Femur (tissue), 1 donor: ENCODE measurements at regions not wholly inside any gene's neighbourhood (a gene's known extent, or its start where the extent isn't known, plus 50 kb on each side); places are given as distances from the start of the nearest gene placed in this dataset.
A peak's percentile ranks its signal among the peaks of the same experiment; 100 is the strongest.
"Not testable (repeated sequence)": the region's sequence is repeated elsewhere in the genome, so short reads cannot be mapped to it uniquely, and the experiment has no call there.

ENCODE experiments used
- DNase-seq: peaks from one replicate; pipeline ENCODE4 v3.0.0-alpha.2; 2017

- no peak for DNase-seq
Observed at GRCh38 chr14:85333841-85334240, 196.1 kb upstream of the FLRT2 start.

- no peak for DNase-seq
Observed at GRCh38 chr14:85334316-85334715, 195.6 kb upstream of the FLRT2 start.

GRCh38 chr14:85336257-85336656 is 193.7 kb upstream of the FLRT2 start:
- DNase-seq = no peak

- DNase-seq = no peak
Observed at GRCh38 chr14:85336817-85337216, 193.1 kb upstream of the FLRT2 start.

GRCh38 chr14:85338895-85339294 is 191.0 kb upstream of the FLRT2 start:
- no peak for DNase-seq

- no peak for DNase-seq
Observed at GRCh38 chr14:85342858-85343607, 186.9 kb upstream of the FLRT2 start.

GRCh38 chr14:85344171-85344570 is 185.8 kb upstream of the FLRT2 start:
- DNase-seq = no peak

GRCh38 chr14:85344847-85345570 is 184.9 kb upstream of the FLRT2 start:
- no peak for DNase-seq

GRCh38 chr14:85350667-85351066 is 179.3 kb upstream of the FLRT2 start:
- no peak for DNase-seq

- DNase-seq = not testable (repeated sequence)
Observed at GRCh38 chr14:85352588-85352987, 177.4 kb upstream of the FLRT2 start.

- DNase-seq = no peak
Observed at GRCh38 chr14:85357120-85357519, 172.8 kb upstream of the FLRT2 start.

GRCh38 chr14:85358136-85358785 is 171.7 kb upstream of the FLRT2 start:
- DNase-seq = no peak

GRCh38 chr14:85359505-85359904 is 170.4 kb upstream of the FLRT2 start:
- DNase-seq = no peak

GRCh38 chr14:85363358-85363757 is 166.6 kb upstream of the FLRT2 start:
- no peak for DNase-seq

GRCh38 chr14:85366226-85366625 is 163.7 kb upstream of the FLRT2 start:
- DNase-seq = no peak

- no peak for DNase-seq
Observed at GRCh38 chr14:85380881-85381280, 149.1 kb upstream of the FLRT2 start.

GRCh38 chr14:85382341-85382740 is 147.6 kb upstream of the FLRT2 start:
- no peak for DNase-seq

- DNase-seq = no peak
Observed at GRCh38 chr14:85387181-85387580, 142.8 kb upstream of the FLRT2 start.

- no peak for DNase-seq
Observed at GRCh38 chr14:85390236-85390635, 139.7 kb upstream of the FLRT2 start.

- no peak for DNase-seq
Observed at GRCh38 chr14:85391455-85391854, 138.5 kb upstream of the FLRT2 start.

- DNase-seq = no peak
Observed at GRCh38 chr14:85391892-85392291, 138.1 kb upstream of the FLRT2 start.

GRCh38 chr14:85399186-85399585 is 130.8 kb upstream of the FLRT2 start:
- DNase-seq = no peak

- peak; percentile 37 for DNase-seq
Observed at GRCh38 chr14:85400678-85401077, 129.3 kb upstream of the FLRT2 start.

GRCh38 chr14:85401384-85401783 is 128.6 kb upstream of the FLRT2 start:
- no peak for DNase-seq
